ENCODE measurements at regions not wholly inside any gene's neighbourhood (a gene's known extent, or its start where the extent isn't known, plus 50 kb on each side); places are given as distances from the start of the nearest gene placed in this dataset.

DNA sequence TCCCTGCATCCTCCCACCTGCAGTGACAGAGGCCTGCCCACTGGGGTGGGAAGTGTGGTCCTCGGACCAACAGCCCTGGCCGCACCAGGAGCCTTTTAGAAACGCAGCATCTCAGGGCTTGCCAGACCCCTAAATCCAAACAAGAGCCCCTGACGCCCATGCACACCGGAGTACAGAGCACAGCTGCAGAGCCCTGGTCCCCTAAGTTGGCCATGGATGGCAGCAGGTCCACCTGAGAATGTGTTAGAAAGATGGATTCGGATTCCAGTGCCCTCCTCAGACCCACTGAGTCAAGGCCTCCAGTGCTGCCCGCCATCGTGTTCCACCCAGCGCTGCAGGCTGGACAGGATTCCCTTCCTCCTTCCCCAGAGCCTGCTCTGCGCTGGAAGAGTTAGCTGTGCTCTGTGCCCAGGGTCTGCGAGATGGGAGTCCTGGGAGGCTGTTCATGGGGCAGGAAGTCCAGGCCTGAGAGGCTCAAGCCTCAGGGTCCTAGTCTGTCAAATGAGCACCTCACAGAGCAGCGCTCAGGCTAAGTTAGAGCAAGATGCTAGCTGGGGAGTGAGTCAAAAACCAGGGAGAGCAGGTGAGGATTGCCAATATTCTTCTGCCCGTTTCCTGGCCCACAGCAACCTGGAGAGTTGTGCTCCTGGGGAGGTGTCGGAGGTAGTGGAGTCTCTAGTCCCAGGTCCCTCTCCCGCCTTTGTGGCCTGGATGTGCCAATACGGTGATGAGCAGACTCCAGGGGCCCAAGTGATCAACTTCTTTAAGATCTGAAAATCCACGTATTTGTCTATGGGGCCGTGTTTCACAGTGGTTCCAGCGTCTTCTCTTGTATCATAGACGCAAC lies 95.9 kb upstream of the GPR26 start:
- TF ChIP-seq CTCF (IDR thresholded peaks at IDR 0.05) (no peak), EZH2 (IDR thresholded peaks at IDR 0.05) (no peak)

Data from neural progenitor cell (in vitro differentiated cells).